ENCODE measurements at regions not wholly inside any gene's neighbourhood (a gene's known extent, or its start where the extent isn't known, plus 50 kb on each side); places are given as distances from the start of the nearest gene placed in this dataset.

DNA sequence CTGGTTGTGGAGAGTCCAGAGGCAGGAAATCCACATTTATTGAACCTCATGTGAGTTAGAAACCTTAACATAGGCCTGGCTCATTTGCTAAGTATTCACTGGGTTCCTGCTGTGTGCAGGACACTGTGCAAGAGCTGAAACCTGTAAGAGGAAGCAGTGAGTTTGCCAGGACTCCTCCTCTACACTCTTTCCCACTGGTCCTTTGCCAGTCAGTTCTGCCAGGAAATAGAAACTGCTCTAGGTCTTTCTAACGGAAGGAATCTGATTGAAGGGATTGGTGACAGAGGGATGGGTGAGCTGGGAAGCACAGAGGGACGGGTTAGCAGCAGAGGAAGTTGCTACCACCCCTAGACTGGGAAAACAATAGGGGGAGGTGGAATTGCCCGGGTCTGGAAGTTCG, 234.2 kb upstream of the ECI2 start:
- TF ChIP-seq FOXA1 (IDR thresholded peaks at IDR 0.05) (no peak), ZNF384 (IDR thresholded peaks at IDR 0.05) (no peak), FOXM1 (IDR thresholded peaks at IDR 0.05; ENCODE audit: borderline replicate concordance) (no peak), SUZ12 (IDR thresholded peaks at IDR 0.05) (no peak), BHLHE40 (IDR thresholded peaks at IDR 0.05; ENCODE audit: borderline replicate concordance) (no peak), SP1 (IDR thresholded peaks at IDR 0.05) (no peak), ARNT (IDR thresholded peaks at IDR 0.05) (no peak), NFRKB (IDR thresholded peaks at IDR 0.05) (no peak), ELF4 (IDR thresholded peaks at IDR 0.05) (no peak), FOXK2 (IDR thresholded peaks at IDR 0.05) (no peak)

All from HEK293T (cell line).